ENCODE measurements at regions not wholly inside any gene's neighbourhood (a gene's known extent, or its start where the extent isn't known, plus 50 kb on each side); places are given as distances from the start of the nearest gene placed in this dataset.

DNA sequence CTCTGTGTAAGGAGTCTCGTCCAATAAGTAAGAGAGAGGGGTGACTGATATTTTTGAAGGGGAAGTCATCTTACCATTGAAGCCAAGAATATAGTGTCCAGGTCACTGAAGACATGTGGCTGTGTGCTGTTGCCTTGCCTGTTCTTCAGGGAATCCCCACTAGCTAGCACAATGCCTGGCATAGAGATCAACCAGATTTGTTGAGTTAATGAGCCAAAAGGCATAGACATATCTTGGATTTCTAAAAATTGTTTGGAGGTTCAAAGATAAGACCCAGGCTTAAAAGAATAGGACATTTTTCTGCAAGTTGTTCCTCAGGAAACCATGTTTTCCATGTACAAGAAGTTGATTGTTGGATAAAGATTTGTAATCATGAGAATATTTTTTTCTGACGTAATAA is 119.3 kb upstream of the DKK2 start:
- no peak for DNase-seq

DNA sequence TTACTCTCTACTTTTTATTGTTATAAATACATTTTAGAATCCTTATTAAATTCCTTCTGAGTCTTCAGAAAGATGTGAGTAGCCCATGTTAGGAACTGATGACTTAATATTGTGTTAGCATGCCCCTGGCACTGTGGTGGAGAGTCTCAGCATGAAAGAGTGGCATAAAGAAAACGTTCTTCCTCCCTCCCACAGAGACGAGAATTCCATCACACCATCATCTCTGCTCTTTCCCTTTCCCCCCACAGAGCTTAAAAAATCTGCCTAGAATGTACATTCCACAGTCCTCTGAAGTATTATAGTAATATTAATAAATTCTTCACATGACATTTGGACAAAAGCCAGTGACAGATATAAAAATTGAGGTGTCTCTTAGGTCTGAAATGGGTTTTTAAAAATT is 117.8 kb upstream of the DKK2 start:
- DNase-seq, result no peak

DNA sequence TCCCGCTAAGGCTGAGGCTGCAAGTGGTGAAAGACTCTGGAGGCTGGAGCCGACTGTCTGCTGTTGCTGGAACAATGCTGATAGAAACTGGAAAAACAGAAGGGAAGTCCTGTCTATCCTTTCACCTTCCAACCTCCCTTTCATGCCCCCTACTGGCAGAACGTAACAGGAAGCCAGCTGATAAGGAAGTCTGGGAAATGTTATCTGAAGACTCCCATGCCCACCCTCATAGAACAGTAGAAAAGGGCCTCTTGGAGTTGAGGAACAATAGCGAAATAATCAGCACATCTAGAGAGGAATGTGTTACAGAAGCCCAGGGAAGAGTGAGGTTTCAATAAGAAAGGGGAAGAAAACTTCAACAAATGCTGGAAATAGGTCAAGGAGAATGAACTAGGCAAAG is 117.1 kb upstream of the DKK2 start:
- DNase-seq, result no peak

DNA sequence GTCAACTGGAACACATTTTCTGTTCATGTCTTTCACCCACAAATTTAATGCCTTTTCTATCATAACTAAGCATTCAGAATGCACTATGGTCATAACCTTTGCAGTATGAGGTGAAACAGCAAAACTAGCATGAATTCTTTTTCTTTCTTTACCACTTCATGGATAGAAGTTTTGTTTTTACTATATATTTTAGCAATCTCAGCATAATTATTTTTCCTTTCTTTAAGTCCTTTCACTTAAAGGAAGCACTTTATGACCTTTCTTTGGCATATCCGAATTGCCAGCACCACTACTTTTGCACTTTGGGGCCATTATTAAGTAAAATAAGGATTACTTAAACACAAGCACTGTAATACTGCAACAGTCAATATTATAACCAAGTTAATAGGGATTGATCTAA is 115.1 kb upstream of the DKK2 start:
- DNase-seq, result no peak

DNA sequence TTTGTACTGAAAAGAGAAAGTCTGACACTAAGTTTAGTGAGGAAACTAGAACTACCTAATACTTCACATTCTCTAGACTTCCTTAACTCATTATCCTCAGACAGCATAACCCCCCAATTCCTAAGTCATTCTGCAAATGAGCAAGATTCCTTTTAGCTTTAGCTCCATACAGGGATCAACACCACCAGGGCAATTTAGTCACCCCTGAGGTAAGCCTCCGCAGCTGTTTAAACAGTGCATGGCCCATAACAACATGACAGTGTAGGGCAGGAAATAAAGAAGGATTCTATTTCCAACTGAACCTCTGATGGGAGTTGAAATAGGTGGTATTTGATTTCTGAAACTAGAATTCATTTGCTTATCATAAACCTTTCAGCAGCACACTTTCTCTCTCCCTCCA is 112.8 kb upstream of the DKK2 start:
- DNase-seq, result no peak

DNA sequence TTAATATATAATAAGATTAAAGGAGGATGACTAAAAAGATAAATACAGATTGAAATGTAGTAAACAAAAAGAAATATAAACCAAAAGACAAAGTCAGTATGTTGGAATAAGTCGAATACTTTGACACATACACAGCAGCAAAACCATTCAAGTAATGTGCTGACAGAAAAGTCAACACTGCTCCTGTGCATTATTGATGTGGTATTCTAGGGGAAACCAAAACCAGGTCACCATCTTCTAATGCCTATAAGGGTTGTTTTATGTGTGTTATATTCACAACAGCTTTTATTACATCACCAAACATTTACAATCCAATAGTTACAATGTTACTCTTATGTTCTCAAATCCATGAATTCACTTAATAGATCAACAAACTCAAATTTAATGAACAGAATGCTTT is 111.8 kb upstream of the DKK2 start:
- no peak for DNase-seq

DNA sequence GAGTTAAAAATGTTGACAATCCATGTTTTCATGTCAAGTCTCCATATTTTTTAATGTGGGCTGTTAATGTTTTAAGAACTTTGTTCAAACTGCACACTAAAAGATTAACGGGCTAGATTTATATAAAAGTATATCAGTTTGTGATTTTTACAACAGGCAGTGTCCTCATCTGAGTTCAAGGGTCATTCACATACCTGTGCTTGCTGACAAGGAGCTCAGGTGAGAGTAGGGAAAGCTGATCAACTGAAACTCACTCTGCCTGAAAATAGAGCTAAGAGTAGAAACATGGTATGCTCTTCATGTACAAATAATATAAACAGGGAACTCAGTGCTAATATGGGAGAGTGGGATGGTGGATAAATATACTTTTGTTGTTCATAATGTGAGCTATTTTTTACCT is 102.3 kb upstream of the DKK2 start:
- no peak for DNase-seq

DNA sequence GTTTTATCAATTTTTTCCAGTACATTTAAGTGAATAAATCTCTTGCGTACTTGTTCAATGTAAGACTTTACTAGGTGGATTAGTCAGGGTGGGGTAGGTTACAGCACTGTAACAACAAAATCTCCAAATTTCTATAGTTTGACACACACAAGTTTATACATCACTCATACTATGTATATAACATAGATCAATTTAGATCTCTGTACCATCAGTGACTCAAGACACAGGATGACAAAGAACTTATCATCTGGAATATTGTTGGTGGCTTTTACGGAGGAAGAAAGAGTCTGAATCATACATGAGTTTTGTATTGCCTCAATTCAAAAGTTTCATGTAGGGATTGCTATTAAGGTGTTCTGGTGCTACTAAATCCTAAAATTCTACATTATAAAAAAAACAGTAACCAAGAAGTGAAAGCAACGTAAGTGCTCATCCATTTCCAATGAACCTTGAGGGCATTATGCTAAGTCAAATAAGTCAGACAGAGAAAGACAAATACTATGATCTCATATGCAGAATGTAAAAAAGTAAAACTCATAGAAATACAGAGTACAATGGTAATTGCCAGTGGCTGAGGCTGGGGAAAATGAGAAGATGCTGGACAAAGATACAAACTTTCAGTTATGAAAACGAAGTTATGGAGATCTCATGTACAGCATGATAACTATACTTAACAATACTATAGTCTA is 98.0 kb upstream of the DKK2 start:
- DNase-seq, result no peak

DNA sequence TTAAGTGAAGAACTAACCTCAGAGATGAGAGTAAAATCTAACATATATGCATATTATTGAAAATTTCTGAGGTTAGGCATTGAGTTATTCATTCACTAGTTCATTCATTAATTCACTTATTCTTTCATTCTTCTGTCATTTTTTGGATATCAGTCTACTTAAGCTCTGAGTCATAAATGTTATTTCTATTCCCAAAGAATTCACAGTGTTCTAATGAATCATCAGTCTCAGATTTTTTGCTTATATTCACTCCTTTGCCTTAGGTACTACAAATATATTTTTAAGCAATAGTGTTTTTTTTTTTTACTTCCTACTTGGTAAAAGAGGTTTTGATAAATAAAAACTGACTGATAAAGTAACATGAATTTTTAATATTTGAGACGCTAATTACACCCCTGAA is 95.2 kb upstream of the DKK2 start:
- no peak for DNase-seq

DNA sequence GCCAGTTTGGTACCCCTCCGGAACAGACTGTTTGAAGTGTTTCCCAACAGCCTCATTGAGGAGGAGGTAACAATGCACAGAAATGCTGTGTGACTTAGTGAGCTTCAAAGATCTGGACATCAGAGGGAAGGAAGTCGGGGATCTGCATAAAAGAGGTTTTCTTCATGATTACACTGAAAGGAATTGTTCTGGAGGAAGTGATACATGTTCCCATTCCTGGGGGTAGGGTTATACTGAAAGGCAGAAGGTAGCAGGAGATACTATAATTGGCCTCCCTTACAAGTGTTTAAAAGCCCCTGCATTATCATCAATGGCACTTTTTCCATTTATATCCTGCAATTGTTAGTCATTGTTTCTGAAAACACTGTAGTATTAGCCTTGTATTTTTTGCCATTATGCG is 94.0 kb upstream of the DKK2 start:
- DNase-seq, result no peak

DNA sequence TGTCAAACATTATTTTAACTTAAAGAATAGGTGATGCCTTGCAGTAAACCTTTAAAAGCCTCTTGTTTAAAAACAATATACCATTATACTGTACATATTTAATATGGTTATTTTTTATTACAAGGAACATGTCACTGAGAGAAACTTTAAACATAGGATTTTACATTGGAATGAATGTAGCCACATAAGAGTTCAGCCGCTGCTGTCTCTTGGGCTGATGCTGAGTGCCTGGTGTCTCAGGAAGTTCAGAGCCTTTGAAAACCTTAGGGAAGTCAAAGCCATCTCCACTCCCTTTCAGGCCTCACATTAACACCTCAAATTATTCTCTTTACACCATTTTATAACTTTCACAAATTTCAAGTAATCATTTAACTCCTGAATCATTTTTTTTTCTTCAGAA is 93.5 kb upstream of the DKK2 start:
- DNase-seq, result no peak

DNA sequence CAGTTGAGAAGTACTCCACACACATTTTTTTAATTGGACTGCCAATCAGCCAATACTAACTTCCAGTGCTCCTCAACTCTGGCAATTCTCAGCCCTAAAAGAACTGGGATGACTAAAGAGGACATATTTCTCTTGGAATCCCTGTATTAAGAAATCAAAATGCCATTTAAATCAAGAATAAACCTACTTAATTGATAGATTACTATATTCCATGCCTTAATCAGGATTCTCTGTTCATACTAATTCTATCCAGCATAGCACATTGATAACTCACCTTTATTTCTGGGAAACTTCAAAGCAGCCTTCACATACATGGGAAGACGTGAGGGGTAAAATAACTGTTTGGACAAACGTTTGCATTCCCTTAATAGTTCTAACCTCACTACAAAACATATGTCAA is 93.0 kb upstream of the DKK2 start:
- no peak for DNase-seq

DNA sequence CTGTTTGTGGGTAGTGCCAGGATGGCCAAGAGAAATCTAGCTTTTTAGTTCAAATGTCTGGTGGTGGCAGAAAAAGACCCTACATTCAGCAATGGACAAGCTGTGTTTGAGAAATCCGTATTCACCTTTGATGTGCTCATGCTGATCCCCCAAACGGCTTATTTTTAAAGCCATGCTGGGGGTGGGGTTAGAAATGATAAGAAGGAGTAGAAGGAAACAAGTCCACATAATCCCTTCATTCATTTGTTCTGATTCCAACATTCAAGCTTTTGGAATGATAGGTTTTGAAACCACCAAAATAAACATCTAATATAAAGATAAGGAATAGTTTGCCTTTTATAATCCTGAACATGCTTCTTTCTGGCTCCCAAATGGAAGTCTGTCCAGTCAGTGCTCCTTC is 92.0 kb upstream of the DKK2 start:
- no peak for DNase-seq

DNA sequence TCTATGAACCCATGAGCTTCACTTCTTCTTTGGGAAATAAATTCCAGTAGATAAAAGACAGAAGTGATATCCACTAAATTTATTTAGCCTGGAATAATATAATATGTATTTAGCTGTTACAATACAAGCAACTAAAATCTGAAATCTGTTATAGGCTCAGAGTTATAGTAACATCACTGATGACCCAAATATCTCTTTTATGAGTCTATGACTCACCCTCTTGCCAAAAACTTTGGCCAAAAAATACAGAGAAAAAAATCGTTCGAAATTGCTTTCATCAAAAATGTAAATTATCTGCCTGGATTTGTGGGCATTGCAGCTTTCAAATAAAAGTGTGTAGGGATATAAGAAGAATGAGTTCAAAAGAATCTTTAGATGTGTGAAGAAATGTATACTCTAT is 89.4 kb upstream of the DKK2 start:
- DNase-seq, result no peak

DNA sequence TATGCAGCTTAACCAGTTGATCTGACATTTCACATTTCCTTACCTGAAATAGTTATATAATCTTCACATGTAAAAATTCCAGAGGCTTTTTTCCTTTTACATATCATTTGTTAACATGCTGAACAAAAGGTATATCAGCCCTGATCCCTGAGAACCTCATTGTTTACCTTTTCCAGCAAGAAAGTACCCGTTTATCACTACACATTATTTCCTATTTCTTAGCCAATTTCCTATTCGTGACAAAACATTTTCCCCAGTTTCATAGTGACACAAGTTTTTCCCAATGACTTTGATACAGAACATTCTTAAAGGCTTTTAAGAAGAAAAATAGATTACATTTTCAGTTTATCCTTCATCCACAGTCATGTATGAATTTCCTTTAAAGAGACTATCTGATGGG is 86.6 kb upstream of the DKK2 start:
- no peak for DNase-seq

DNA sequence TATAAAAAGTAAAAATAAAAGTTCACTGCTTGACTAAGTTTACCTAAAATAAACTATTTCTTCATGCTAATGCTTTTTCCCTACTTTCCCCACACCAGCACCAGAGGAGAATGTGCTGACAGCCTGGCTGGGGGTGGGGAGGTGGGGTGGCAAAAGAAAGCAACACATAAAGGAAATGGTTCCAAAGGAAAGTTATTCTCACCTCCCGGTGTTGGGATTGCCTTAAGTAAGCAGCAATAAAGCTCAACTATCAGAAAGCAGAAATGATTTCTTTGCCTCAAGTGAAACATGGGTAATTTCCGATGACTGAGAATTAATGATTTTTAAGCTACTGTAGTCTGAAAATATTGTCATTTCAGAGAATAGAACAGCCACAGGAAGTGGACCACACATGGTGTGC is 84.5 kb upstream of the DKK2 start:
- DNase-seq, result peak; percentile 11

DNA sequence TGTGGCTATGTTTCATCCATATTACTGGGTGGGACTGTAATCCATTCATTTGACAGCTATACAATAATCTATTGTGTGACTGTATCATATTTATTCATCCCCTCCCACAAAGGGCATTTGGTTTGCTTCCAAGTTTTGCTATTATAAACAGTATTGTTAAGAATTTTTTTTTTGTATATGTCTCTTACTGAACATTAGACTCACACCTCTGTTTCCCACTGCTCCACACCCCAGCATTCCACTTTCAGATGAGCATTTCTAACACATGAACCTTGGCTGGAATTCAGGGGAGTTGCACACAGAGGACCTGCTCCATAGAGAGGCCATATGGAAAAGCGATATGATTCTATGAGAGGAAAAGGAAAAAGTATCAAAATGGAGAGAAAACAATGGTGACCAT is 81.6 kb upstream of the DKK2 start:
- no peak for DNase-seq

DNA sequence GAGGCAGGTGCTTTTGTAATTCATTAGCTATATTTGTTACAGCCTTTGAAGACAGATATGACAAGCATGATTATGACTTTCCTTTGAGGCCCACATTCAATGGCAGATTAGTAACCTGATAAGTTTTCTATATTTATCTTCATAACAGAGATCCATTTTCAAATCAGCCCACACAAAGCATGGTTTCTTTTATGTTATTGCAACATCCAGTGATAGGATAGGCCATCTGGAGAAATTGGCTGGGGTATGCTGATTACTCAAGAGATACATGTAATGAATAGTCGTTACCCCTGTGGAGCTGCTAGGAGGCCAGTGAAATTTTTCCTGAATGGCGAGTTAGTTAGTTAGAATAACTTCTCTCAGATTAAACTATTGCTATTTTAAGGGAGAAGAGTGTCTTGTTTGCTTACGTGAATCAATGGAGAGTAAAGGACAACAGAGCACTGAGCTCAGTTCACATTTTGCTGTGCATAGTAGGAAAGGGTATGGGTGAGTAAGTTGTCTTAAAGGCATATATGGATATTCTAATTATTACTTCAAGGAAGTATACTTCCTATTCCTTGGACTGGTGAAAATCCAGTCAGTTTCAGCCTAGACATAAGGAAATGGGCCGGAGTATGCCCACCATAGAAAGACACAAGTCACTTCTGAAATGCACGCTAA is 79.2 kb upstream of the DKK2 start:
- no peak for DNase-seq

DNA sequence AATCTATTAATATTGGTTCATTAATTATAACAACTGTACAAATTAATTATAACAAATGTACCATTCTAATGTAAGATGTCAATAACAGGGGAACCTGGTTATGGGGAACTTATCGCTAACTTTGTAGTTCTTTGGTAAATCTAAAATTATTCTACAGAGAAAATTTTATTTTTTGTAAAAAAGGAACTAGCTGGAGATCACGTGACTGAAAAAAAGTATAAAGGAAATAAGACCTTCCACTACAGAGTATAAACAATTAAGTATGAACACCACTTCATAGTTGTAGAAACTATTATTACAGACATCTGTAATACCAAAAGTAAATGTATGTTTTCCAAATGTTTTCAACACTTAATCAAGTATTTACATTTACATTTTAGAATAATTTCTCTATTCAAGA is 77.9 kb upstream of the DKK2 start:
- DNase-seq, result no peak

DNA sequence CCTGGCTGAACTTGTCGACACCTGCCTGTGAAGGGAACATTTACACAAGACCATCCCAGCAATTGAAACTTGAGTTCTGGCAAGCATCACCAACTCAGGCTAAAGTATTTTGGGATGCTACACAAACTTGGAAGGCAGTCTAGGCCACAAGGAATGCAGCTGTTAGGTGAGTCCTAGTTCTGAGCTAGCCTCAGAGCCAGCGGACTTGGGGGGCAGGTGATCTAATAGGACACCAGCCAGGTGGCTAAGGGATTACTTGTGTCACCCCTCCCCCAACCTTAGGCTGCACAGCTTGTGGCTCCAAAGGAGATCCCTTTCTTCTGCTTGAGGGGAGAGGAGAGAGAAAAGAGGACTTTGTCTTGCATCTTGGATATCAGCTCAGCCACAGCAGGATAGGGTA is 62.3 kb upstream of the DKK2 start:
- DNase-seq, result no peak

DNA sequence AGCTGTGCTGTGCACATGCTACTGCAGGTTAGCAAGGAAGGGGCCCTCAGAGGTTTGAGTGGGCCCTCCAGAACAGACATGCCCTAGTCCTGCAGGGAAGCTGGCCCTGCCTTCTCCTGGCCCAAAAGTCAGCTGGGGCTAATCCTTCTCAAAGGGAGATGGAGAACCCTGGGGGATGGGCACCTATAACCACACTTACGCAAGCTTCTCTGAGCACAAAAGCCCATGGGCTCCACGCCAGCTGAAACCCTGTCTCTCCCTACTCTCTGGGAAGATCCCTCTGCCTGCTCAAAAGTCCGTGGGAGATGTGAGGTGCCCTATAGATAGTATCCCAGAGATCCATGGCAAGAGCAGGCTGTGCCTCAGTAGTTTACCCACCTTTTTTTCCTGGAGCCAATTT is 58.9 kb upstream of the DKK2 start:
- DNase-seq, result no peak

DNA sequence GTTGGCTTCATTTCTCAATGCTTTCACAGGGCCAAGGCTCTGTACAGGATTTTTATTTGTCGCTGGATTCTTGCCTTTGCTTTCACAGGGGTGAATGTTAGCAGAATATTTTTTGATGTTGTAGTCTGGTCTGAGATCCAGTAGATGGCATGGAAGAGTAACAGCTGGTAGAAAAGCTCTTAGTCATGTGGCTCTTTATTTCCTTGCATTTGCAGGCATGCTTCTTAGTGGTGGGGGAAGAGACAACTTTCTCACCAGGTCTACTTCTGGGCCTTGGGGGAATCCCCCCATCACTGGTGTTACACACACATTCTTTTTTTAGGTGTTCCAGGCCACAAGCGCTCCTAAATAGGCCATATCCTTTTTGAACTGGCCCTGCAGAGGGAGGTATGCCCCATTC is 58.2 kb upstream of the DKK2 start:
- no peak for DNase-seq

All from hindlimb muscle (tissue), 1 donor.